HCT116 (cell line): ENCODE measurements at regions not wholly inside any gene's neighbourhood (a gene's known extent, or its start where the extent isn't known, plus 50 kb on each side); places are given as distances from the start of the nearest gene placed in this dataset.

Experiments
- CTCF ChIP-seq, 3 experiments: fragments of 200-600 bp in 1 of 3; sonication (generic) in 1 of 3; IDR thresholded peaks in 2 of 3; conservative IDR thresholded peaks in 1 of 3; 2 replicates each; pipeline ENCODE4 v1.5.1; 2012 to 2017; ENCODE audit warnings: low read depth in 2 of 3, low read length in 2 of 3, antibody characterized with exemption in 1 of 3, borderline replicate concordance in 1 of 3, control low read depth in 1 of 3, mild to moderate bottlenecking in 1 of 3, mixed read lengths in 1 of 3, mixed run types in 1 of 3, moderate library complexity in 1 of 3; ENCODE audit not compliant: insufficient read depth in 1 of 3
- POLR2A ChIP-seq: IDR thresholded peaks from 2 replicates; pipeline ENCODE4 v1.7.0; 2011; ENCODE audit warnings: borderline replicate concordance; ENCODE audit not compliant: insufficient read depth, insufficient read length; ENCODE audit errors: extremely low read depth
- SIN3A ChIP-seq: IDR thresholded peaks from 2 replicates; pipeline ENCODE4 v1.6.1; 2012; ENCODE audit warnings: low read depth
- SP1 ChIP-seq: IDR thresholded peaks from 2 replicates; pipeline ENCODE4 v1.6.1; 2012; ENCODE audit warnings: low read depth
- TCF7L2 ChIP-seq: IDR thresholded peaks from 2 replicates; pipeline ENCODE4 v1.7.0; 2011; ENCODE audit warnings: borderline replicate concordance, inconsistent platforms; ENCODE audit not compliant: insufficient read depth, insufficient read length; ENCODE audit errors: extremely low read depth
- ZBTB33 ChIP-seq: IDR thresholded peaks from 2 replicates; pipeline ENCODE4 v1.6.1; 2011; ENCODE audit warnings: mild to moderate bottlenecking, low read length, moderate library complexity; ENCODE audit not compliant: insufficient replicate concordance; ENCODE audit errors: extremely low read depth

GRCh38 chr3:77887611-77888010, 847.7 kb downstream of the ROBO2 start:
- no peak for TF ChIP-seq CTCF (IDR thresholded peaks at IDR 0.05 in 2 of 3, conservative IDR thresholded peaks at IDR 0.05 in 1 of 3; ENCODE audit: borderline replicate concordance in 1 of 3, insufficient read depth in 1 of 3, low read depth in 2 of 3, low read length in 2 of 3)
- no peak for TF ChIP-seq POLR2A
- TF ChIP-seq SP1: no peak
- no peak for TF ChIP-seq TCF7L2
- no peak for TF ChIP-seq ZBTB33
- TF ChIP-seq SIN3A: no peak
